ENCODE measurements at regions not wholly inside any gene's neighbourhood (a gene's known extent, or its start where the extent isn't known, plus 50 kb on each side); places are given as distances from the start of the nearest gene placed in this dataset.

DNA sequence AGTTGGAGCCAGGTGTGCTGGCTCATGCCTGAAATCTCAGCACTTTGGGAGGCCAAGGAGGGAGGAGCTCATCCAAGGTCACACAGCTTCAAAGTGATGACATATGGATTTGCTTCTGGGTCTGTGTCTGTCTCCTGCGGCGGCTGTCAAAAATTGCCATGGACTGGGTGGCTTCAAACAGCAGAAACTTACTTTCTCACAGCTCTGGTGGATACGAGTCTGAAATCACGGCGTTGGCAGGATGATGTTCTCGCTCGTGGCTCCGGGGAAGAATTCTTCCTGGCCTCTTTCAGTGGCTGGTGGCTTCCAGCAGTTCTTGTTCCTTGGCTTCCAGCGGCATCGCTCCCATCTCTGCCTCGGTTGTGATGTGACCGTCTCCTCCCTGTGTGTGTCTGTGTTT is 314.8 kb upstream of the C1orf174 start:
- Mint-ChIP-seq H3K36me3 (ENCODE audit: low read depth) (no peaks in the 10 kb centered on the region; the same call in 1 of the 2 replicates), H3K27ac (no peak overlapping the region), H3K27me3 (ENCODE audit: insufficient read depth) (peaks cover 2% of the 10 kb centered on the region), H3K4me3 (no peak overlapping the region), H3K4me1 (ENCODE audit: low read depth) (no peaks in the 10 kb centered on the region), H3K9me3 (peaks cover 67% of the 10 kb centered on the region)
- TF ChIP-seq, protein P1, sequence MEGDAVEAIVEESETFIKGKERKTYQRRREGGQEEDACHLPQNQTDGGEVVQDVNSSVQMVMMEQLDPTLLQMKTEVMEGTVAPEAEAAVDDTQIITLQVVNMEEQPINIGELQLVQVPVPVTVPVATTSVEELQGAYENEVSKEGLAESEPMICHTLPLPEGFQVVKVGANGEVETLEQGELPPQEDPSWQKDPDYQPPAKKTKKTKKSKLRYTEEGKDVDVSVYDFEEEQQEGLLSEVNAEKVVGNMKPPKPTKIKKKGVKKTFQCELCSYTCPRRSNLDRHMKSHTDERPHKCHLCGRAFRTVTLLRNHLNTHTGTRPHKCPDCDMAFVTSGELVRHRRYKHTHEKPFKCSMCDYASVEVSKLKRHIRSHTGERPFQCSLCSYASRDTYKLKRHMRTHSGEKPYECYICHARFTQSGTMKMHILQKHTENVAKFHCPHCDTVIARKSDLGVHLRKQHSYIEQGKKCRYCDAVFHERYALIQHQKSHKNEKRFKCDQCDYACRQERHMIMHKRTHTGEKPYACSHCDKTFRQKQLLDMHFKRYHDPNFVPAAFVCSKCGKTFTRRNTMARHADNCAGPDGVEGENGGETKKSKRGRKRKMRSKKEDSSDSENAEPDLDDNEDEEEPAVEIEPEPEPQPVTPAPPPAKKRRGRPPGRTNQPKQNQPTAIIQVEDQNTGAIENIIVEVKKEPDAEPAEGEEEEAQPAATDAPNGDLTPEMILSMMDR (IDR thresholded peaks at IDR 0.05): no peak
- DNase-seq: no peak

DNA sequence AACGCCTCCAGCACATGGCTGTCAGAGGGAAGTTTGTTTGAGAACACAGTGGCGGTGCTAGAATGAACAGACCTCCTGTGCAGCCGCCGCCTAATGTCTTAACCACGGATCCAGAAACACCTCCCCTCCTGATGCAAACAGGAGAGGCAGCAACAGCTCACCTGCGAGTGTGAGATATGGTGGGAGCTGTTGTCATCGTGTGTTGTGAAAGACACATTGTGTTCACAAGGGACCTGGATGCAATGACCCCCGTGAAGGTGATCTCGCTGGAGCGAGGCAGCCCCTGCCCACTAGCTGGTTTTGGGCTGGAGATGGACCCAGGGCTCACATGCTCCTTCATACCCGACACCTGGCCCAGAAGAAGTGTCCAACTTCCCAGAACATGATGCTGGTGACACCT is 315.3 kb upstream of the C1orf174 start:
- TF ChIP-seq, protein P1 (IDR thresholded peaks at IDR 0.05): no peak
- H3K4me3 Mint-ChIP-seq: no peak overlapping the region
- H3K9me3 Mint-ChIP-seq: peaks cover 72% of the 10 kb centered on the region
- H3K27ac Mint-ChIP-seq: no peak overlapping the region
- no peaks in the 10 kb centered on the region for H3K4me1 Mint-ChIP-seq (ENCODE audit: low read depth)
- peaks cover 2% of the 10 kb centered on the region for H3K27me3 Mint-ChIP-seq (ENCODE audit: insufficient read depth)
- no peaks in the 10 kb centered on the region; the same call in 1 of the 2 replicates for H3K36me3 Mint-ChIP-seq (ENCODE audit: low read depth)
- no peak for DNase-seq

DNA sequence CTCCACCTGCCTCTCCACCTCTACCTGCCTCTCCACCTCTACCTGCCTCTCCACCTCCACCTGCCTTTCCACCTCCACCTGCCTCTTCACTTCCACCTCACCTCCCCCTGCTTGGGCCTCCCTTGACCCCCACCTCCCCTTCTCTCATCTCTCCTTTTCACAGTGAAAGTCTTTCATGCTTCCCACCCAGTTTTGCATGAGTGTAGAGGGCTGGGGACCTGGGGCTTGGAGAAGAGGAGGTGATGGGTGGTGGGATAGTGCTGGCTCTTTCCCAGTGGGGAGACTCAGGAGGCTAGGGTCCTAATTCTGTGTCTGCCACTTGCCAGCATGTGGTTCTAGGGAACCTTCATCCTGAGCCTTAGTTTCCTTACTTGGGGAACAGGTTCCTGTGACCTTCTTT is 316.2 kb upstream of the C1orf174 start:
- Mint-ChIP-seq H3K9me3 (peaks cover 80% of the 10 kb centered on the region), H3K36me3 (ENCODE audit: low read depth) (no peaks in the 10 kb centered on the region; the same call in 1 of the 2 replicates), H3K4me1 (ENCODE audit: low read depth) (no peaks in the 10 kb centered on the region), H3K27me3 (ENCODE audit: insufficient read depth) (peaks cover 2% of the 10 kb centered on the region), H3K4me3 (no peak overlapping the region), H3K27ac (no peak overlapping the region)
- TF ChIP-seq, protein P1 (IDR thresholded peaks at IDR 0.05): no peak
- DNase-seq: no peak

DNA sequence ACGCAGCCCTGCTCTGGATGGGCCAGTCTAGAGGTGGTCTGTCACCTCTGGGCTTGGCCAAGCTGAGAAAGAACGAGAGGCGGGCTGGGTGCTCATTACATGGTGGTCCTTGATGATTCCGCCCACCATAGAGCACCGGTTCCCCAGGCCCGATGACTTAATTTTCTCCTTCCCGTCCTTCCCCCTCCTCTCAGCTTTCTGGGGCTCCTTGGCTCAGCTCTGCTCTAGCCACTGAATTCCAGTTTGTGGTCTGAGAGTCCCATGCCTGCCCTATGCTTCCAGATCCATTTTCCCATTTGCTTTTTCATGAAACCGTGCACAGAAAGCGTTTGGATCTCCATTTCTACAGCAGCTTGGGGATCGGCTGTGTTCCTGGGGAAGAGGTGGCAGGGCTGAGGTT is 318.5 kb upstream of the C1orf174 start:
- peaks cover 4% of the 10 kb centered on the region for H3K27me3 Mint-ChIP-seq (ENCODE audit: insufficient read depth)
- no peak for DNase-seq
- H3K36me3 Mint-ChIP-seq (ENCODE audit: low read depth): no peaks in the 10 kb centered on the region; the same call in 1 of the 2 replicates
- H3K4me1 Mint-ChIP-seq (ENCODE audit: low read depth): no peaks in the 10 kb centered on the region
- H3K27ac Mint-ChIP-seq: no peak overlapping the region
- TF ChIP-seq, protein P1 (IDR thresholded peaks at IDR 0.05): no peak
- no peak overlapping the region for H3K4me3 Mint-ChIP-seq
- peaks cover 81% of the 10 kb centered on the region for H3K9me3 Mint-ChIP-seq

DNA sequence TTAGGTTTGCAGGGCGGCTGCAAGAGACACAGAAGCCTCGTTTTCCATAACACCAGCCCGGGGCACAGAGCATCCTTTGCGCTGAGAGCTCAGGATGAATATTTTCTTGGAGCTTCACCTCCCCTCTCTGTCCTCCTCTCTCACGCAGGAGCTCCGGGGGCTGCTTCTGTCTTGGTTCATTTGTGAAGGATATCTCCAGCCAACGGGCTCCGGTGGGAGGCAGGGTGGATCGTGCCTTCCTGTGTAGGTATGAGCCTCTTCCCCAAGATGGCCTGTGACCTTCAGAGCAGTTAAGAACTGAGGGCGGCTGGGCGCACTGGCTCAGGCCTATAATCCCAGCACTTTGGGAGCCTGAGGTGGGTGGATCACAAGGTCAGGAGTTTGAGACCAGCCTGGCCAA is 319.0 kb upstream of the C1orf174 start:
- H3K27ac Mint-ChIP-seq: no peak overlapping the region
- peaks cover 4% of the 10 kb centered on the region for H3K27me3 Mint-ChIP-seq (ENCODE audit: insufficient read depth)
- no peaks in the 10 kb centered on the region for H3K4me1 Mint-ChIP-seq (ENCODE audit: low read depth)
- no peak overlapping the region for H3K4me3 Mint-ChIP-seq
- H3K9me3 Mint-ChIP-seq: peaks cover 81% of the 10 kb centered on the region
- no peaks in the 10 kb centered on the region; the same call in 1 of the 2 replicates for H3K36me3 Mint-ChIP-seq (ENCODE audit: low read depth)
- TF ChIP-seq, protein P1 (IDR thresholded peaks at IDR 0.05): no peak
- DNase-seq: no peak

DNA sequence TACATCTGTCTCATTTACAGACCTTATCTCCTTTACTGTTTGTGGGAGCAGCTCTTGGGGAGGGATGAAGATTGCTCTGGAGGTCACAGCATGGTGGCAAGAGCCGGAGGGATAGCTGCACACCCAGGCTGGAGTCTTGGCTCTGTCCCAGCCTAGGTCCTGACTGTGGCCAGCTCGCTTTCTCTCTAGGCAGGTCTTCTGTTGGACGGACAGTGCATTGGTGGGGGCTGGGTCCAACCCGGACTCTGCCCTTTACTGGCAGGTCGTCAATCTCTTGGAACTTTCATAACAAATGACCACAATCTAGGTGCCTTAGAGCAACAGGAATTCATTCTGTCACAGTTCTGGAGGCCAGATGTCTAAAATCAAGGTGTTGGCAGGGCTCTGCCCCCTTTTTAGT is 319.8 kb upstream of the C1orf174 start:
- Mint-ChIP-seq H3K4me3 (no peak overlapping the region), H3K27me3 (ENCODE audit: insufficient read depth) (peaks cover 4% of the 10 kb centered on the region)
- no peak for DNase-seq

More for the DNA sequence above, 319.8 kb upstream of the C1orf174 start:
- no peaks in the 10 kb centered on the region; the same call in 1 of the 2 replicates for H3K36me3 Mint-ChIP-seq (ENCODE audit: low read depth)
- TF ChIP-seq, protein P1 (IDR thresholded peaks at IDR 0.05): no peak
- H3K27ac Mint-ChIP-seq: no peak overlapping the region
- no peaks in the 10 kb centered on the region for H3K4me1 Mint-ChIP-seq (ENCODE audit: low read depth)
- peaks cover 80% of the 10 kb centered on the region for H3K9me3 Mint-ChIP-seq
